Brain pericyte (primary cell): ENCODE measurements at regions not wholly inside any gene's neighbourhood (a gene's known extent, or its start where the extent isn't known, plus 50 kb on each side); places are given as distances from the start of the nearest gene placed in this dataset.
"Not testable (repeated sequence)": the region's sequence is repeated elsewhere in the genome, so short reads cannot be mapped to it uniquely, and the experiment has no call there.

Experiments used
- DNase-seq: peaks from one replicate; pipeline ENCODE4 v3.0.0-alpha.2; 2012; ENCODE audit warnings: low read depth, low spot score

DNA sequence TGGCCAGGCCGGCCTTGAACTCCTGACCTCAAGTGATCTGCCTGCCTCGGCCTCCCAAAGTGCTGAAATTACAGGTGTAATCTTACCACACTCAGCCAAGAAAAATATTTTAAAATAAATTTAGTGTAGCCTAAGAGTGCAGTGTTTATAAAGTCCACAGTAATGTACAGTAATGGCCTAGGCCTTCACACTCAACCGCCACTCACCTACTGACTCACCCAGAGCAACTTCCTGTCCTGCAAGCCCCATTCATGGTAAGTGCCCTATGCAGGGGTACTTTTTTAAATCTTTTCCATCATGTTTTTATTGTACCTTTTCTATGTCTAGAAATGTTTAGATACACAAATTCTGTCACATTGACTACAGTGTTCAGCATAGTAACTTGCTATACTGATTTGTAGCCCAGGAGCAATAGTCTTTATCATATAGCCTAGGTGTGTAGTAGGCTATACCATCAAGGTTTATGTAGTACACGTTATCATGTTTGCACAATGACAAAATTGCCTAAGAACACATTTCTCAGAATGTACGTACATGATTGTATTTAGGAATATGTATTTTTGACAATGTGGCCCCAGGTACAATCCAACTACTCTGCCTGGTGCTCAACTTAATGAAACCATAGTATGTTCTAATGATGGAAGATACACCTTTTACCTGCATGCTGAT lies 455.2 kb downstream of the PCDH7 start:
- DNase-seq: no peak

DNA sequence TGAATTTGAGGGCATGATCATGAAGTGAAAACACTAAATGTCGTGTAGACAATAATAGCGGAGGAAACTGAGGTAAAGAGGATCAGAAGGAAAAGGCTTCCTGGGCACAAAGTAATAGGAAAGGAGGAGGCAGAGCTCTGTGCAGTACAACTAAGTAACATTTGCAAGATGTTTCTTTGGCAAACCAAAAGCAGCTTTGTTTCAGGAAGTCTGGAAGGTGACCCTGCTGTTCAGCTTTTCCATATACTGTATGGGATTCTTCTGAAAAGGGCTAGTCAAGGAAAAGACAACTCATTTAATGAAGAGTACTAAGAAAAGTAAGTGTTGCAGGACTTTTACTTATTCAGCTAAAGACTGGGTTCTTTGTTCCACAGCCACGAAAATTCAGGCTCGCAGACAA lies 463.1 kb downstream of the PCDH7 start:
- DNase-seq: no peak

DNA sequence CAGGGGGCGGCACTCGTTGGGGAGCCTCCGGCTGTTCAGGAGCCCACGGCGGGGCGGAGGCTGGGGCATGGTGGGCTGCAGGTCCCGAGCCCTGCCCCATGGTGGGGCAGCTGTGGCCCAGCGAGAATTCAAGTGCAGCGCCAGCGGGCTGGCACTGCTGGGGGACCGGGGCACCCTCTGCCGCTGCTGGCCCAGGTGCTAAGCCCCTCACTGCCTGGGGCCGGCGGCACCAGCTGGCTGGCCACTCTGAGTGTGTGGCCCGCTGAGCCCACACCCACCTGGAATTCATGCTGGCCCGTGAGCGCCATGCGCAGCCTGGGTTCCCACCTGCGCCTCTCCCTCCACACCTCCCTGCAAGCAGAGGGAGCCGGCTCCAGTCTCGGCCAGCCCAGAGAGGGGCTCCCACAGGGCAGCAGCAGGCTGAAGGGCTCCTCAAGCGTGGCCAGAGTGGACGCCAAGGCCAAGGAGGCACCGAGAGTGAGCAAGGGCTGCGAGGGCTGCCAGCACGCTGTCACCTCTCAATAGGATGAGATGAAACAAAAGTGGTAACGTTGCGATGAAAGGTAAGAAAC lies 464.9 kb downstream of the PCDH7 start:
- DNase-seq: no peak

DNA sequence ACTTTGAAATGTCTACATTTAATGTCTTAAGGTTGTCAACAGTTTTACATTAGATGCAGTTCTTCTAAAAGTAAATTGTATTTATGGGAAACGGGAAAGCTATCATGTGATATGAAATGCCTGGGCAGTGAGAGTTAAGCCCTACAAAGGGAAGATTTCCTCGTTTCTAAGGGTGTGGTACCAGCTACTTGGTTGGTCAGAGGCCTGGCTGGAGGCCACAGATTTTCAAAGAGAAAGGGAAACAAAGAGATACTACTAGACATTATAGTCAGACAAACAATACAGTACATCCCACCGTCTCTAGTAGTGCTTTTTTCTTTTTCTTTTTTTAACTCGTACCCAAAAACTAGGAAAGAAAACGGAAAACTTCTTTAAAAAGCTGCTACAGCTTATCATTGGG lies 467.8 kb downstream of the PCDH7 start:
- DNase-seq: no peak

DNA sequence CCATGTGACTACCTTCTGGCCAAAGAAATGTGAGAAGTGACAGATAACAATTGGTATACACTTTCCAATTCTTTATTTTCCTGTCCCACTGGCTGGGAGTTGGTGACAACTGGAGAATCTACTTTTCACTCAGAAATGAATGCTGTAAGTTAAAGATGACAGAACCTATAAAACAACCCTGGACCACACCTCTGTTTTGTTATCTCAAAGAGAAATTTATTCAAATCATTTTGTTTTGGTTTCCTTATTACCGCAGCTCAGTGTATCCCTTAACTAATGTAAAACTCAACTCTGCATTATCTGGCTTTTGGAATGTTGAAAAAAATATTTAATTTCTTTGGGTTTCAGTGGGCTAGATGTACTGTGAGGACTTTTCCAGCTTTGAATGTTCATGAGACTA lies 469.8 kb downstream of the PCDH7 start:
- DNase-seq: no peak

DNA sequence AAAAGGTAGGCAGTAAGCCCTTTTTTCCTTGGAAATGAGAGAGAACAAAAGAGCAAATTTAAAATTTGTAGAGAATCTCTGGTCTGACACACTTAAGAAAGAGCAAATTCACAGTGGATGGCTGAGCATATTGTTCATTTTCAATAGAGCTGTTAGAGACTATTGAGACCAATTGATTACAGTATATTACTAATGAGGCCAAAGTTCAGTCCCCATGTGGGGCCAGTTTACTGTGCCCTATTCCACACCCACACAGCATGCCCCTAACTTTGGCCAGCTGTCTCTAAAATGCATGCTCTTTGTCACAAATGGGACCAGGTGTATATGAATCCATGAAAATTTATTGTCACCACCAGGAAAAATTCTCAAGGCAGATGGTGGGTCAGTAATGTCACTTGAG lies 470.5 kb downstream of the PCDH7 start:
- DNase-seq: no peak

DNA sequence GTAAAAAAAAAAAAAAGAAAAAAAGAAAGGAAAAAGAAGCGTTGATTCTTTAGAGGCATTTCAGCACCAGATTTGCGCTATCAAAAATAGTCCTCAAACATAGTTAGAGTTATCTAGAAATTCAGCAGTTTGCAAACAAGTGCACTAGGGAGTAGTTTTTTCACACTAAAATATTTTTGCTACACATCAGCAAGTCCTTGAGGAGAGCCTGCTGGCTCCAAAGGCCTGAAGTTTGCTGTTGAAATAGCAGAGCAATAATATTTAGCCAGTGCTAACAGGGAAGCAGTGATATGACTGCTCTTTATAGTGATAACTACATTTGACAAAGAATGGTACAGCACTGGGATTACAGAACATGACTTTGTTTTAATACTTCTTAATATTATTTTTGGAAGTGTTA lies 472.2 kb downstream of the PCDH7 start:
- no peak for DNase-seq

DNA sequence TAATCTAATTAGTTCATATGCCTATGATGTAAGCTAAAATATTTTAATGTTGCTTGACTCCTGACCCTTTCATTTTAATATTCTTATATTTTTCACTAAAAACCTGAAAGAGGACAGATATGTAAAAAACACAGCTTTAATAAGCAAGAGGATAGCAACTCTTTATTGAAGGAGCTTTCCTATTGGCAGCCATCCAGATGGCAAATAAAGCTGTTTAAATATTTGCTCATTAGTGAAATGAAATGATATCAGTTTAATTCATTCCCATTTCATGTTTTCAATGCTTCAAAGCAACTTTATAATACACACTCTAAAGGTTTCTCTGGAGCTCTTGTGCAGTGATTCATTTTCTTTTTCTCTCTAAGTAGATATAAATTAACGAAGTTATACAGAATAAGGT lies 473.4 kb downstream of the PCDH7 start:
- no peak for DNase-seq

DNA sequence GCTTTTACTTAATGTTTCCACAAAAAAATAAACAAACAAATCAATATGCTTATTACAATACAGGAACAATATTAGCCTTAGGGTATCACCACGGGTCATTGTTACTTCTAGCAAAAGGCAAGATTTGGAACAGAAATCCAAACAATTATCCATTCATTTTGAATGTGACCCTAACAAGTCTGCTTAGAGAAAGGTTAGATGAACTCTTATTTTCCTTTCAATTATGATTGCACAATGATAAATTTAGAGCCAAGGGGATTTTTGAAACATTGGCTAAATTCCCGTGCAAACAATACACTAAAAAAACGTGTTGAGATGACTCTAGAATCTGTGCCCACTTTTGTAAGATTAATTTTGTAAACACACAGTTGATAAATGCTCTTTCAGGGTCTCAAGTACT lies 474.7 kb downstream of the PCDH7 start:
- DNase-seq: no peak

DNA sequence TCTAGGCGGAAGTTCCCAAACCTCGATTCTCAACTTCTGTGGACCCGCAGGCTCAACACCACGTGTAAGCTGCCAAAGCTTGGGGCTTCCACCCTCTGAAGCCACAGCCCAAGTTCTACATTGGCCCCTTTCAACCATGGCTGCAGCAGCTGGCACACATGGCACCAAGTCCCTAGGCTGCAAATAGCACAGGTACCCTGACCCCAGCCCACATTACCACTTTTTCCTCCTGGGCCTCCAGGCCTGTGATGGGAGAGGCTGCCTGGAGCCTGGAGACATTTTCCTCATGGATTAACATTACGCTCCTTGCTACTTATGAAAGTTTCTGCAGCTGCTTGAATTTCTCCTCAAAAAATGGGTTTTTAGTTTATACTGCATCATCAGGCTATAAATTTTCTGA lies 479.5 kb downstream of the PCDH7 start:
- no peak for DNase-seq

DNA sequence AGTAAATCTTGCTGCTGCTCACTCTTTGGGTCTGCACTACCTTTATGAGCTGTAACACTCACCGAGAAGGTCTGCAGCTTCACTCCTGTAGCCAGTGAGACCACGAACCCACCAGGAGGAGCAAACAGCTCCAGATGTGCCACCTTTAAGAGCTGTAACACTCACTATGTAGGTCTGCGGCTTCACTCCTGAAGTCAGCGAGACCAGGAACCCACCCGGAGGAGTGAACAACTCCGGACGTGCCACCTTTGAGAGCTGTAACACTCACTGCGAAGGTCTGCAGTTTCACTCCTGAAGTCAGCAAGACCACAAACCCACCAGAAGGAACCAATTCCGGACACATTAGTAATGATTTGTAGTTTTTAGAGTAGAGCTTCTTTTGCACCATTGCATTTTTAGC lies 481.9 kb downstream of the PCDH7 start:
- DNase-seq: not testable (repeated sequence)

DNA sequence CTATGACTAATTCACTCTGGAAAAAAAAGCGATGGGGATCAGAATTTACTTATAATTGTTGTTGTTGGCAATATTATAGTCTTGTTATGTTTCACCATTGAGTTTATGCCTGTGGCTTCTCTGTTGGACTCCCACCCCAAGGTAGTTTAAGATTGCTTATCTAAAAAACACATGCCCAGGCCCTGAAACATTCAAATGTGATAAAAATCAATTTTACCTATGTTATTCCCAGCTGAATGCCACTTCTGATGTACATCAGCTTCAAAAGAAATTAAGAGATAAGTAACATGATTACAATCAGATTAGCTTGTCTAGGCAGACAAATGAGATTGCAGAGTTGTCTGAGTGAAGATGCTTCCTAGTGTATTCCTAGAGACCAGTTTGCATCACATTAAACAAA lies 484.7 kb downstream of the PCDH7 start:
- no peak for DNase-seq

DNA sequence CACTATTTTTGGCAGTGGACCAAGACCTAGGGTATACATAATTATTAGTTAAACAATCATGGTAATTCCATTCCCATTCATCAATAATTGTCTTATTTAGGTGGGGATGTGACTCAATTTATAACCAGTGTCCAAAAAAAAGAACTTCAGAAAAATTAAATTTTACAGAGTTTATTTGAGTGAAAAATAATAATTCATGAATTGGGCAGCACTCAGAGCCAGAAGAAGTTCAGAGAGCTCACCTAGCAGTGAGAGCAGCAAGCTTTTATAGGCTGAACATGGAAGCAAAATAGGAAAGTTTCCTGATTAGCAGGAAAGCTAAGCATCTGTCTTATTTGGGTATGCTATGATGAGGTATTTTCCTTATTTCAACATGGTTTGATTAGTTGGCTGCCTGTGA lies 500.8 kb downstream of the PCDH7 start:
- no peak for DNase-seq

DNA sequence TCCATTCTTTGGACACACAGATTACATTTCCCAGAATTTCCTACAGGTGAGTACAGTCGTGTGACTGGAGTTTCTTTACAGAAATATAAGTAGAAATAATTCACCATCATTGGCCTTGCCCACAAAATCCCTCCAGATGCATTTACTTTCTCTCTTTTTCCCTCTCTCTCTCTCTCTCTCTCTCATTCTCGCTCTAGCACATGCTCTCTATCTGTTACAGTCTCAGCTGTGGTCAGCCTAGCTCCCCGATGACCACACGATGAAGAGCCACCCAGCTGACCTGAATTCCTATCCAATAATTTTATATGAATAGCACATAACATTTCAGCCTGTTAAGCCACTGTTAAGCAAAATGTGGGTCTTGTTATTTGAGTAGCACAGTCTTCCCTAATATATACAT lies 507.9 kb downstream of the PCDH7 start:
- no peak for DNase-seq

DNA sequence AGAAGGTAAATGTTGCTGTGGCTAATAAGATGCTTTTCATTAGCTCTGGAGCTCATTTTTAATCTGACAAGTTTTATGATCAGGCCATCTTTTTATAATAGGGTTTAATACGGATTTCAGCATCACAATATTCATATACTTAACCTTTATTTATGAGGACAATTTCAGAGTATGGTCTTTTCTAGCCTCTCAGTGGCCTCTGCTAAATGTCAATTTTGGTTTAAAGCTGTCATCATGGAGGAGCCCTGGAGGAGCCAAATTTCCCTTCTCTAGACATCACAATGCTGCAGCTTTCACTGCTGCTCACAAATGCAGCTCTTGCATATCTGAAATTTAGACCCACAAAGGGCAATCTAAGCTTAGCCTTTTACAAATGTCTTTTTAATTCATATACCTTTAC lies 510.4 kb downstream of the PCDH7 start:
- no peak for DNase-seq

DNA sequence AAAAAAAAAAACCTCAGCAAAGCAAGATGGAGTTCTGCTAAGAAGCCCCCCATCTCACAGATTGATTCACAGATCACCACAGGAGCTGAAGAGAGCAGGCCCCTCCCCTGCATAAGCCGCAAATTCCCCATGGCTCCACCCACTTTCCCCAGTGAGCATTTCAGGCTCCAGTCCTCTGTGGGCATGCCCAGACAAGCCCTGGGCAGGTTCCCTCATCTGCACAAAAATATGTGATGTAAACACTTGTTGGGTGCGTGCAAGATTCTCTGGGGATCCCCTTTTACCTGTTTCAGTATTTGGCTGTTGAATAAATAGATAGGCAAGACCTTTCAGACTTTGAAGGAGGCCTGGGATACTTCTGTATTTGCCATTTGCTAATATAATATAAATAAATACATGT lies 514.3 kb downstream of the PCDH7 start:
- DNase-seq: no peak

DNA sequence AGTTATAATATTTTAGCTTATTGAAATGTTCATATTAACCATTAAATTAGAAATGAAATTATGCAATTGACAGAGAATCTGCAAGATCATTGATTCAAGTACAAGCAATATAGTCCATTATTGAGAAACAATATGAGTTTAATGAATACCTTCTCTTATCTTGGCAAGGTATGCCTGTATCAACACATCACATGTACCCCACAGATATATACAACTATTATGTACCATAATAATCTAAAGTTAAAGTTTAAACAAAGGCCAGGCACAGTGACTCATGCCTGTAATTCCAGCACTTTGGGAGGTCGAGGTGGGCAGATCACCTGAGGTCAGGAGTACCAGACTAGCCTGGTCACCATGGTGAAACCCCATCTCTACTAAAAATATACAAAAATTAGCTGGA lies 514.7 kb downstream of the PCDH7 start:
- DNase-seq: no peak

DNA sequence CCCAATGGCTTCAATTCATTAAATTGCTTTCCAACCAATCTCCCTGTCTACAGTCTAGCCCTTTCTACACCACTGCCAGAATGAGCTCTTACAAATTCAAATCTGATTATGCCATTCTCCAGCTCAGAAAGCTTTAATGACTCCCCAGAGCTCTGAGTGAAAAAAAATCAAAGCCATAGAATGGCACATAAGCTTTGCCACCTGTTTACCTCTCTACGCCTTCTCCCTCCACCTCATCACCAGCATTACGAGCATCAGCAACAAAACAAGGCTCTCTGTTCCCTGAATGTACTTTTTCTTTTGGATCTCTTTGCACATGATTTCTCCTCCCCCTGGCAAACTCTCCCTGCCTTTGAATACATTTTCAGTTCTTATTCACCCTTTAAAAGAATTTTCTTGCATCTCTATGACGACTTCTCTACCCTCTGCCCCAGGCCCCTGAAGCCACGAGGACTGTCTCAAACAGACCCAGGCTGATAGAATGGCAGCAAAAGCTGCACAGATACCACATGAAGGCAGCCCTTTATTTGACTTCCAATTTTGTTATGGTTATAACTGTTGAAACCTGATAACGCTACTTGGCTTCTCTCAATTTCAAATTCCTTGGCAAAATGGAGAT lies 516.0 kb downstream of the PCDH7 start:
- DNase-seq: no peak

DNA sequence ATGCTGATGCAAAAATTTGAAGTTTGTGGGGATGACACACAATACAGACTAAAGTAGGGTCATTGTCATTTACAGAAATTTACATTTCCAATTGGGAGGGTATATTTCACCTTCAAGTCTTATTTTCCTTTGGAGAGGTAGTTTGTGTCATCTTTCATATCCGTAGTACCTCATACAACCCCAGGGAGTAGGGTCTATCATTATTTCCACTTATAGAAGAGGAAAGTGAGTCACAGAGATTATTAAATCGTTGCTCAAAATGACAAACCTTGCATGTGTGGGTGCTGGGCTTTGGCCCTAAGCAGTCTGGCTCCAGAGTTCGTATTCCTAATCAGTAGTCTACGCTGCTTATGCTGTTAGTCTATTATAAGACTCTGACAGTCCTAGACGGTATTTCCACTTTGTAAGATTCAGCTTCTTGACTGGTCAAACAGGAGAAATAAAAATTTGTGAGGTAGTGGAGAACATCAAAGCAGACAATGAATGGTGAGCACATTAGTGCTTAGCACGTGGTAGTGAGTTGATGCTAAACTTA lies 516.5 kb downstream of the PCDH7 start:
- no peak for DNase-seq

DNA sequence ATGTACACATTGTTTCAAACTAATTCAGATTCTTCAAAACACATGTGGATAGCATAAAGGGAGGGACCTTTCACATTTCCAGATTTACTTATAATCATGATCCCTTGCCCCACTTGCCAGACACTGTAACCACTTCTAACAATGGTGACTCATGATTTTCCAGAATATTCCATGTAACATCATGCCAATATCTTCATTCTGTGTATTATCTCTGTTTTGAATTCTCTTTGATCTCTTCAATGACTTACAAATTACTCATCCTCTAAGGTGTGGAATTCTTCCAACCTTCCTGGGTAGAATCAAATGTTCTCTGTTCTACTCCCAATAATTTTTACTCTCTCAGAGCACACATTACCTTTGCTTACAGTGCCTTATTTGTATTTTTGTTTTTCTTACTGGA lies 517.1 kb downstream of the PCDH7 start:
- no peak for DNase-seq

DNA sequence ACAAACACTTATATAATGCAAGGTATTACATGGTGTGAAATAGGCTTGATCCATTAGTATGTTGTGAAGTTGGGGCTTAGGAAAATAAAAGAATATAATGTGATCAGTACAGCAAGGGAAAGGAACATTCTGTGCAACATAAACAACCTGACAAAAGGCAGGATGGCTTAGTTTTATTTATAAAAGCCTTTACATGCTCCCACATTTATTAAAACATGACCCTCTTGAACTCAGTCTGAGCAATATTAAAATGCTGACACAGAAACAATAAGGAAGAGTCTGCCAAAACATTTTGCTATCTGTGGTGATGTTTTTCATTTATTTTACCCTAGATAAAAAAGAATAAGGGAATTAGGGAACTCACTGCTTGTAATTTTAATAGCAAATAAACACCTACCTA lies 519.7 kb downstream of the PCDH7 start:
- DNase-seq: no peak

DNA sequence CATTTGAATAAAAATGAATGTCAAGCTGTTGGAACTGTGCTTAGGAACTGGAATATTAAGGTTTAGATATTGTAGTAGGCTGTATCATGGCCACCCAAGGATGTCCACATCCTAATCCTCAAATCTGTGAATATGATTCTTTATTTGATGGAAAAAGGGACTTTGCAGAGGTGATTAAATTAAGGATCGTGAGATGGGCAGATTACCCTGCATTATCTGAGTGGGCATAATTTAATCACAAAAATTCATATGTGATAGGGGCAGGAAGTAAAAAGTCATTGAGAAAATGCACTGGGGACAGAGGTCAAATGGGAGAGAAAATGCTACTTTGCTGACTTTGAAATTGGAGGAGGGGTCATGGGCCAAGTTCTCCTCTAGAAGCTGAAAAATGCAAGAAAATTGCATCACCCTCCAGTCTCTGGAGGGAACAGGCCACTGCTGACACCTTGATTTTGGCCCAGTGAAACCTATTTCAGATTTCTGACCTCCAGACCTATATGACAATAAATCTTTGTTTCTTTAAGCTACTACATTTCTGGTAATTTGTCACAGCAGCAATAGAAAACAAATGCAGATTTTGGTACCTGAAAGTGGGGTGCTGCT lies 521.4 kb downstream of the PCDH7 start:
- no peak for DNase-seq

DNA sequence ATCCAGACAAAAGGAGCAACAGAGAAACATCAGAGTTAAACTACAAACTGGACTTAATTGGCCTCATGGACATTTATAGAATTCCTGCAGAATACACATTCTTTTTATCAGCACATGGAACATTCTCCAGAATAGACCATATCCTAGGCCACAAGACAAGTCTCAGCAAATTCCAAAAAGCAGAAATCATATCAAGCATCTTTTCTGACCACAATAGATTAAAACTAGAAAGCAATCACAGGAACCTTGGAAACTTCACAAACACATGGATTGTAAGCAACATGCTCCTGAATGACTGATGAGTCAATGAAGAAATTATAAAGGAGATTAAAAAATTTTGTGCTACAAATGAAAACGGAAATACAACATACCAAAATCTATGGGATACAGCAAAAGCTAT lies 526.7 kb downstream of the PCDH7 start:
- no peak for DNase-seq
